AG04450 (cell line): ENCODE measurements at regions not wholly inside any gene's neighbourhood (a gene's known extent, or its start where the extent isn't known, plus 50 kb on each side); places are given as distances from the start of the nearest gene placed in this dataset.
"Not testable (repeated sequence)": the region's sequence is repeated elsewhere in the genome, so short reads cannot be mapped to it uniquely, and the experiment has no call there.

Experiments used
- CTCF ChIA-PET: fragments of 300-600, 350-600 bp; formaldehyde crosslinking; extraction: SDS; loops from one replicate; lab custom pipeline; 2022; ENCODE audit warnings: antibody characterized with exemption, inconsistent platforms; lab: Charles Lee
- POLR2A ChIA-PET: fragments of 350-600 bp; formaldehyde crosslinking; extraction: SDS; loops from one replicate; lab custom pipeline; 2021; ENCODE audit warnings: antibody characterized with exemption, inconsistent platforms; lab: Yijun Ruan, JAX
- DNase-seq: peaks from one replicate; pipeline ENCODE4 v3.0.0-alpha.2; 2011; ENCODE audit warnings: low read depth, low spot score
- H3K27ac ChIP-seq: one replicate; pipeline ENCODE4 v1.5.1; 2012; ENCODE audit warnings: low read depth, low read length, control low read depth
- H3K27me3 ChIP-seq: one replicate; pipeline ENCODE4 v1.6.0; 2012; ENCODE audit warnings: low read length; ENCODE audit not compliant: control insufficient read depth, insufficient read depth
- H3K4me3 ChIP-seq: 2 replicates; pipeline ENCODE4 v1.5.1; 2011; ENCODE audit warnings: mild to moderate bottlenecking, low read depth, low read length, control low read depth
- H3K9me3 ChIP-seq: 2 replicates; pipeline ENCODE4 v1.5.1; 2012; ENCODE audit warnings: low read length; ENCODE audit not compliant: control insufficient read depth, insufficient read depth
- CTCF ChIP-seq: IDR thresholded peaks from 2 replicates; pipeline ENCODE4 v1.5.1; 2011; ENCODE audit warnings: low read depth, low read length, control low read depth, inconsistent platforms

DNA sequence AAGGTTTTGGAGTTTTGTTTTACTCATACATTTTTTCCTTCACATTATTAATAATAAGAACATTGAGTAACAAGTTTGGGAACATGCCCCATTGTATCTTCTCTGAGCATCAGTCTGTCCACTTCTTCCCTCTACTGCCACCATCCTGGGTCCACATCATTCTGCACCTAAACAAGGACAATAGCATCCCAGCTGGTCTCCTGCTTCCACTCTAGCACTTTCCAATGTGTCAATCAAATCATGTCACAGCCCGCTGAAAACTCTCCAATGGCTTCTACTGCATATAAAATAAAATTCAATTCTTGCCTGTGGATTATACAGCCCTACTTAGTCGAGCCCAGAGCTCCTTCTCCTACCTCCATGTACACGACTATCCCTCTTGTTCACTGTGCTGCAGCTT is 66.8 kb upstream of the RBPJ start:
- H3K27me3 ChIP-seq: no peaks in the 10 kb centered on the region
- no peaks in the 10 kb centered on the region for H3K9me3 ChIP-seq
- TF ChIP-seq CTCF: no peak
- no peak for DNase-seq
- no peak overlapping the region for H3K27ac ChIP-seq
- no peak overlapping the region for H3K4me3 ChIP-seq
- CTCF ChIA-PET: no interaction called here
- POLR2A ChIA-PET: no interaction called here

DNA sequence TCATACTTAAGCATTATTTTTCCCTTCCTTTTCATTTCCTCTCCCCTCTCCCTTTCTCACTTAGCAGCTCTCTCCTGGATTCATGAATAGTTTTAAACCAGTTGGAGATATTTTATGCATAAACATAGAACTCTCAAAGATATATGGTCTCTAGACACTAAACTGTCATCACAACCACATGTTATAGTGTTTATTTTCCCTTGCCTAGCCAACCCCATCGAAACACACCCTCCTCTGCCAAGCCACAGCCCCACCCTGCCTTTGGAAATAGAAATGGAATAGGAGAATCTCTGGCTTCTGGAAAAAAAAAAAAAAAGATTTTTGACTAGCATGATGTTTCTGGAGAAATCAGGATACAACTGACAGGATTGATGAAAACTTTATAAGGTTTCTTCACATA is 64.8 kb upstream of the RBPJ start:
- POLR2A ChIA-PET: no interaction called here
- H3K9me3 ChIP-seq: no peaks in the 10 kb centered on the region
- no peak overlapping the region for H3K27ac ChIP-seq
- CTCF ChIA-PET: interaction anchor here (0.7 kb wide), 1 partner anchor 176 kb away, joined by 4 read pairs; no protein-coding TSS in a partner anchor
- H3K27me3 ChIP-seq: no peaks in the 10 kb centered on the region
- H3K4me3 ChIP-seq: no peak overlapping the region
- DNase-seq: no peak
- TF ChIP-seq CTCF: no peak

DNA sequence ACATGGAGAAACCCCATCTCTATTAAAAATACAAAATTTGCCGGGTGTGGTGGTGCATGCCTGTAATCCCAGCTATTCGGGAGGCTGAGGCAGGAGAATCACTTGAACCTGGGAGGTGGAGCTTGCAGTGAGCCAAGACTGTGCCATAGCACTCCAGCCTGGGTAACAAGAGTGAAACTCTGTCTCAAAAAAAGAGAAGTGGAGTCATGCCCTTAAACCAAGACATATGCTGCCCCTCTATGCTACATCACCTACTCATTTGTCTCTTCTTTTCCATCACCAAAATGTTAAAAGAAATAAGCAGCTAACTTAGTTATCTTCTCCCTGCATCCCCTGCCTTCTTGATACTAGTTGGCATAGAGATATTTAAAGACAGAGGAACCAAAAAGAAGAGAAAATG is 63.4 kb upstream of the RBPJ start:
- CTCF ChIA-PET, H3K27ac ChIP-seq, DNase-seq, H3K9me3 ChIP-seq, H3K4me3 ChIP-seq, H3K27me3 ChIP-seq: not testable (repeated sequence)
- POLR2A ChIA-PET: interaction anchor here (1.0 kb wide), 1 partner anchor 86 kb away, joined by 3 read pairs; no protein-coding TSS in a partner anchor

GRCh38 chr4:26257850-26258249 is 63.0 kb upstream of the RBPJ start:
- POLR2A ChIA-PET: interaction anchor here (1.0 kb wide), 1 partner anchor 86 kb away, joined by 3 read pairs; no protein-coding TSS in a partner anchor
- no peak for DNase-seq
- Histone ChIP-seq H3K27ac (no peak overlapping the region), H3K4me3 (no peak overlapping the region), H3K9me3 (no peaks in the 10 kb centered on the region), H3K27me3 (no peaks in the 10 kb centered on the region)
- no peak for TF ChIP-seq CTCF
- CTCF ChIA-PET: no interaction called here

DNA sequence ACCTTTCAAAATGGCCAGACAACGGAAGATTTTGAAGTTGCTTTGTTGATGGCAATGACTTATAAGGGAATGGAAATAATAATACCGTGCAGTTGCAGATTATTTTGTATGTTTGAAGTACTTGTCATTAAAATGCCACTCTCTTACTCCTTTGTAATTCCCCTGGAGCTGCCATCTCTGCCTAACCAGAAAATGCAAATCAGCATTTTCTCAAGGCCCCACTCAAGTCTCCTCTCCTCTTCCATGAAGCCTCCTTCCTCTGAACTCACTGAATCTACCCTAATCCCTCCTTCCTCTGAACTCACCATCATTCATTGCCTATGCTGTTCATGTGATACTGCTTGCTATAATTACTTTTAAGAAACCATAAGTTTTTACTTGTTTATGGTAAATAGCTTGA is 60.2 kb upstream of the RBPJ start:
- no peak for TF ChIP-seq CTCF
- Histone ChIP-seq H3K4me3 (no peak overlapping the region), H3K27me3 (no peaks in the 10 kb centered on the region), H3K9me3 (no peaks in the 10 kb centered on the region), H3K27ac (no peak overlapping the region)
- ChIA-PET CTCF (no interaction called here), POLR2A (no interaction called here)
- DNase-seq: no peak

GRCh38 chr4:26261405-26261804 is 59.4 kb upstream of the RBPJ start:
- H3K27me3 ChIP-seq: no peaks in the 10 kb centered on the region
- H3K4me3 ChIP-seq: no peak overlapping the region
- TF ChIP-seq CTCF: no peak
- no peak overlapping the region for H3K27ac ChIP-seq
- POLR2A ChIA-PET: no interaction called here
- no peaks in the 10 kb centered on the region for H3K9me3 ChIP-seq
- CTCF ChIA-PET: no interaction called here
- no peak for DNase-seq
